NCI-H2171 treated with DMSO at 0.1 percent for 48 hours (cell line): ENCODE measurements at regions not wholly inside any gene's neighbourhood (a gene's known extent, or its start where the extent isn't known, plus 50 kb on each side); places are given as distances from the start of the nearest gene placed in this dataset.

ENCODE experiments used
- DNase-seq: peaks from one replicate; lab custom pipeline; 2025; lab: John Stamatoyannopoulos, UW

DNA sequence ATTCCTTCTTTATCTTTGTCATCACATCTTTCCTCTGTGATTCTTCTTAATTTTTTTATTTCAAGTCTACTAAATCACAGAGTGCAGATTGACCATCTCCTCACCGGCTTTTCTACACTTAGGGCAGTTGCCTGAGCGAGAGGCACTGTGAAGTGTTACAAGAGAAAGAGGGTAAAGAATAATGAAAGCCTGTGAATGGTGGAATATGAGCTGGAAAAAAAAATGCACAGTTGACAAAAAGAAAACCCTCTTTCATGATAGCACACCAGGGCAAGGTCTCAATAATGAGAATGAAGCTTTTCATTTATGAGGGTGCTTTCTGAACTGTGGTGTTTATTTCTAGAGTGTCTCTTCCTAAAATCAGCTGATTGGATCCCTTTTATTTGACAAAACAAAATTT is 106.2 kb upstream of the PDE3A start:
- DNase-seq = no peak

DNA sequence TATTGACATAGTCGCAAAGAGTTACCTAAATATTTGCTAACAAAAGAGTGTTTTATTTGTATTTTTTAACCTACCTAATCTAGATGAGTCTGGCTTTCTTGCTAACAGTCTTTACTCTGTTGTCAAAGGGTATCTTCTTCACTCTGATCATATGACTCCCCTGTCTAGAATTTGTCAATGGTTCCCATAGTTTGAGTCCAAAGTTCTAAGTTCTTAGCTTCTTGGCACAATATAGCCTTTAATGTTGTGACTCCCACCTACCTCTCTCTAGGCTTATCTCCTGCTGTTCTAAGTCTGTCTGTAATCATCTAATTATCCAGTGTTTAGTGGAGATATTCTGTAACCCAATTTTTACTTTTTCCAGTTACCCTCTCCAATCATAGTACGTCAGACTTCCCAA is 104.3 kb upstream of the PDE3A start:
- no peak for DNase-seq

DNA sequence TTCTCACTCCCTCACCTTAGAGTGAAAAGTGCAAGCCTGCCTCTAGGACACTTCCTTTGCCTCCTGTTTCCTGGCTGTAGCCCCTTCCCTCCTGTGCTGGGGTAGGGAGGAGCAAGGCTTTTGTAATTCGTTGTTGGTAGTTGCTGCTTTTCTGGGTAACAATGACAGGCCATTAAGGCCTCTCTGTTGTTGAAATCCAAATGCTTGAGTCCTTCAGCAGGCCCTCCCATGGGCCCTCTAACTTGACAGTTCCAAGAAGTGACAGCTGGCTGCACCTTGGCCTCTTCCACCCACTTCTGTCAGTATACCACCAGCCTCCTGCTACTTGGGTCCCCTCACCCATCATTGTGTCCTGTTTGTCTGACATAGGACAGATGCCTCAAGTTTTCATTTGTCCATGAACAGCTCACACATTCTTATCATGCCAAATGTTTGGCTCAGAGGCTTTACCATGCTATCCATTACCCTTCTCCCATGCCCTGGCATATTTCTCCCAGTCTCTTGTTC is 103.7 kb upstream of the PDE3A start:
- no peak for DNase-seq

DNA sequence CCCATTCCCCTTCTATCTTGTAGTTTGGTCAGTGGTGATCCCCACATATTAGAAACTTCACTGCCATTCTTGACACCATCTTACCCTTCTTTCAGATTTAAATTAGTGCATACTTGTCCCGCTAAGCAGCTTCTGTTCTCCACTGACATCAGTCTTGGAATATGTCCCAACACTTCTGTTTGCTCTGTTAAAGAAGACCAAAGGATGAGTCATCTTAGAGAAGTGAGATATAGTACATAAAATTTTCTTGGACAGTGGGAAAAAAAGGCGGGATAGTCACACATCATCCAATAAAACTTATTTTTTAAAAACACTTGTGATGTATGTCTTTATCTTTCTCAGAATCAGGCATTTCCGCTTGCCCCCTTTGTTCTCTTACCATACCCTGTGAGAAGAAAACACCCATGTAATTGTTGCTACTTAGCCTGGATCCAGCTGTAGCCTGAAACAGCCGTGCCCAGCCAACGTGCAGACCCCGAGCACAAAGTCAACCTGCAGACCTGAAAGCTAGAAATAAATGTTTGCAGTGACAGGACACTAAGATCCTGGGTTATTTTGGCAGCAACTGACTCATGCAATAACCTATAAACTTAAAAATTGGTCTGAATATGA is 100.1 kb upstream of the PDE3A start:
- DNase-seq = no peak

DNA sequence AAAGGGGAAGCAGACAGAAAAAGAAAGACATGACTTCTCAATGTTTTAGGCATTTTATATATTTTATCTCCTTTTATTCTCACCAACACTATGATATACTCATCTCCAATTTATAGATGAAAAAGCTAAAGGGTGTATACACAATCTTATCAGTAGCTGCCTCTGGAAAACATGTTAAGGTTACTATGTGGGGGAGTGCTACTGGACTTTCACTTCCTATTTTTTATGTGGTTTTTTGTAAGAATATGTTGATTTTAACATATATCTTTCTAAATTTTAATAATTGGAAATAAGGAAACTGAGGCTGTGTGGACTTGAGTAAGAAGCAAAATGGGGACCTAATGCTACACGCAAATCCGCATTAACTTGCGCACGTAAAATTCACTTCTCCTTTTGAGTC is 99.6 kb upstream of the PDE3A start:
- DNase-seq = no peak

DNA sequence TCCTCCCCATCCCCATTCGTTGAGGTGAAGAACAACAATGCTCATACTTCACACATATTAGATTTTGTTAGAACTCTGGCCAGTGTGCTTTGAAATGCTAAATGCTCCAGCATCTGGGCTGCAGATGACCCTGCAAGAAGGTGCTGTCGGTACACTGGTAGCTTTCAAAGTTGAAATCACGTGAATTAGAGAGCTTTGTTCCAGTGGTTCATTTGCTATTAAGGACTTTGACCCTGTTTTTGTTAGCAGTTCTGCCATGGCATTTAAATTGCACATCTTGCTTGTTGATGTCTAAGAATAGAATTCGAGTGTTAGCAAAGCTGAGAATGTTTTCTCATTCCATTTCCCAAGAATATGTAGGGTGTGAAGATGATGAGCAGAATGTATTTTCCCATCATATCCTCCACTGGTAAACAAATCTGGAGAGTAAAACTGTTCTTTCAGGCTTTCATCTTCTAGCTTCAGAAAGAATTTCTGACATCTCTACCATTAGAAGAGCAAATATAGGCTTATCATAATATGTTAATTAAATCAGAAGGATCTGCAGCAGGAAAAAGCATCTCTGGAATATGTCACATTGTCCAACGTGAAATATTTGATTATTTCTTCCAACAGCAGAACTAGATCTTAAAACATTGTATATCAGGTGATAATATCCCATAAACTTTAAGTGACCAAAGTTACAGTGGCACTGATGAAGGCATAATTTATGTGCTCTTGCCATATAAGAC is 98.8 kb upstream of the PDE3A start:
- no peak for DNase-seq

DNA sequence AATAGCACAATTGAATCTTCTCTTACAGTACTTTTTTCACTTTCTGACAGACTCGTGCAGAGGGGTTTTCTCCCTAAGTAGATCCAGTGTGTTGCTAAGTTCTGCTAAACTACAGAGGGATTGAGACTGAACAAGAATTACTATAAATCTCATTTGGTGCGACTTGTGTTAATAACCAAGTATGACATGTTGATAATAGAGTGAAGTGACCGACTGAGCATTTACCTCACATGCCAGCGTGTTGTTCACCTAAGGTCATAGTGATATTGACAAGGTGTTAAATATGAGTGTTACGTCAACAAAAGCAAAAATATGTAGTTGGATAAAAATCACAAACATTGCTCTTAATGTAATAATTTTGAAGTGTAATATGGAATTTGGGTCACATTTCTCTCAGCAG is 97.8 kb upstream of the PDE3A start:
- DNase-seq = no peak

DNA sequence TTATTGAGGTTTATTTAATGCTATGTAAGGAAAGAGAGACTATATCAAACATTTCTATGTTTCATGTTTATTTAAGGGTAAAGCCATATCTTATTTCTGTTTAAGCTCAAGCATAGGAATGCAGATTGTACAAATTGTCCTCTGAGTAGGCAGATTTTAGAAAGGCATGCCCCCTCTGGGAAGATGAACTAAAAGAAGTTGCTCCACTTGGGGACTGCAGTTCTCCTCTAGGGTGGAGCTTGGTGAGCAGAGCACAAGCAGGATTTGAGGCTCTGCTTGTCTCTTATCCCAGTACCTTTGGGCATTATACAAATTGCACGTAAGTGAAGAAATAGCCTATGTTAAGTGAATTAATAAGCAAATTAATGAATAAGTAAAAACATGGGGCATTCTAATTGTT is 96.2 kb upstream of the PDE3A start:
- DNase-seq = no peak

DNA sequence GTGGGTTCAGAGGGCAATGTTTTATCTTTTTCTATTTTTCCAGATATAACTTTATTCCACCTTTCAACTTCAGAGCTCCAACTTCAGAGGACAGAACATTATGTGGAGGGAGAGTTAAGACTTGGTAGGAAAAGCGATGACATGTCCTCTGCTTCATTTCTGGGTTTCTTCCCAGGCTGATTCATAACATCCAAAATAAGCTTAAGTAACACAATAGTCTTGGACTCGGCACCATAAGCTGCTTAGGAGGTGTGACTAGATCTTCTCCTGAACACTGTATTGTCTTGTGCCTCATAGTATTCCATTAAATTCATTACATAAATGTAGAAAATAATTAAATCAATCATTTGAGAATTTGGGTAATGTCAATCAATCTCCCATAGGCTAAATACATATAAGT is 95.5 kb upstream of the PDE3A start:
- DNase-seq = no peak

DNA sequence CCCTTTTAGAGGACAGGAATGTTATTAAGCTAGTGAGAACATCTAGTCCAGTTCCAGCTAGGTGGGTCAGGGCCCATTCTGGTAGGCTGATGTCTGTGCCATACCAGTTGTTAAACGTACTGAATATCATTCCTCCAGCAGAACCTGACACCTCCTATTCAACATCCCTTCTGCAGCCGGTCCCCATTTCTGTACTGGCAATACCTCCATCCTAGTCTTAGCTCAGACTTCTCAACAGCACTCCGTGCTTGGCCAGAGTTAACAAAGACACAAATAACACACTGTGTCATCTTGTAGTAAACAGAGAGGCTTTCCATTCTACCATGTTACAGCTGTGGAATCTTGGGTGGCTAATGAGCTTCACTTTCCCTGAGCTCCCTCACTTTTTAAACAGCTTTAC is 94.3 kb upstream of the PDE3A start:
- no peak for DNase-seq

DNA sequence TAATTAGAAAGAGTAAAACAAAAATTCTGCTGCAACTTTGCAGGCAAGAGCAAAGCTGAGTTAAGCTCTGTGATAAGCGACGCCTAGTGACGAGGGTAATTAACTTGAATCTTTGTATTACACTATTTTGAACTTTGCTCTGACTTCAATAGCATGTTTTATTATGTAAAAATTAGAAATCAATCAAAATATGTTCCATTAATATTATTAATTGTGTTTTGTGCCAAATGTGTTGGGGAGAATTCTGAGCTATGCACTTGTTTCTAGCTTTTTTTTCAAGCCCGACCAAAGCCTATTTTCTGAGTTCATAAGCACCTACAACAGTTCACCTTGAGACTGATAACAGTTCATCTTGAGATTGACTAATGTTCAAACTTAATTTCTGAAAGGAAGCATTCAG is 90.1 kb upstream of the PDE3A start:
- DNase-seq = no peak

DNA sequence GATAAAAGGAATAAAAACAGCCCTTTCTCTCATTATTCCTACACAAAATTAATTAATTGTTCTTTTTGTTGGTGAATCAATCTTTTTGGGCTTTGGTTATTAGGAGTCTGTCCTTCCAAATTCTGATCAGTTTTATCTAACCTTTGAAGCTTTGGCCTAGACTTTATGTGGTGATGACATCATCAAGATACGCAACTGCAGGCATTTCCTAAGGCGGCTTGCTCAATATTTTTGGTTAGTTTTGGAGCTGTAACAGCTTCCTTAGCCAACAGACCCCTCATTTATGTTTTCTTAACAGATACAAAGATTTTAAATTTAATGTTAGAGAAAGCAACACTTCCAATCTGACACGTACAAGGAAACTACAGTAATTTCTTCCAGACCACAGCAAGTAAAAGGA is 87.8 kb upstream of the PDE3A start:
- no peak for DNase-seq

DNA sequence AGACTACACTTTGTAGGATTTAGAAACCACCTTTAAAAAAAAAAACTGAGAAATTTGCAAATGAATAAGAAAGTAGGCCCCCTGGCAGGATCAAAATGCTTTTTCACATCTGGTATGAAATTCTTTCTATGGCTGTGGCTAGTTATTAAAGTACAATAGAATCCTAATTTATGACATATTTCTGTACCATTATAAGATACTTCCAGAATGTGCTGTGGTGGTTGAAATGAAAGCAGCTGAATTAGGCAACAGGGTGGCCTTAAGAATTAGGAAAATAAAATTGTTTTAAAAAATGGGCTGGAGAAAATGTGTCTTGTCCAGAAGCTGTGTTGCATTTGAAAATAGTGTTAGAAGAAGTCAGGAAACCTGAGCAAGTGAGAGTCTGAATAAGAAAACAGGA is 85.9 kb upstream of the PDE3A start:
- no peak for DNase-seq

DNA sequence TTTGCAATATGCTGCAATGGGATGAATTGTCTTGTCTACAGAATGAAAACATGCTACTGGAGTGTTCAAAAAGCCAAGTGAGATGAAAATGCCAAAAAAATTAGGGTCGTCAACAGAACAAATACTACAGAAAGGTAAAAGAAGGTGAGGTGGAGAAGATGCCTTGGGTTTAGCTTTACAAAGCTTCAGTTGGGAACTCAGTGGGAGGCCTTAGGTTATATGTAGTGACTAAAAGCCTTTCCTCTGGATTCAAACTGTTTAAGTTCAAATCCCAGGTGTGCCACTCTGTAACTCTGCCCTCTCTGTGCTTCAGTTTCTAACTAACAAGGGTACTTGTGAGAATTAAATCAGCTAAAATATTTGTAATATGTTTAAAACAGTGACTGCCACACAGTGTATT is 84.9 kb upstream of the PDE3A start:
- no peak for DNase-seq

DNA sequence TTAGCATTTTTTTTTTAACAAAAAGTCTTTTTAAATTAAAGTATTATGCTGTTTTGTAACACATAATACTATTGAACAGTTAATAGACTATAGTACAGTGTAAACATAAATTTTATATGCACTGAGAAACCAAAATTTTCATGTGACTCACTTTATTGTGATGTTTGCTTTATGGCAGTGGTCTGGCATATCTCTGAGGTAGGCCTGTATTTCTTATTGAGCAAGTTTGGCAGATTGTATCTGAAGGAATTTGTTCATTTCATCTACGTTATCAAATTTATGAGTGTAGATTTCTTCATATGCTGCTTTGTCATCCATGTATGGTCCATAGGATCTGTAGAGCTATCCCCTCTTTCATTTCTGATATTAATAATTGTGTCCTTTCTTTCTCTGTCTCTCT is 78.8 kb upstream of the PDE3A start:
- no peak for DNase-seq

DNA sequence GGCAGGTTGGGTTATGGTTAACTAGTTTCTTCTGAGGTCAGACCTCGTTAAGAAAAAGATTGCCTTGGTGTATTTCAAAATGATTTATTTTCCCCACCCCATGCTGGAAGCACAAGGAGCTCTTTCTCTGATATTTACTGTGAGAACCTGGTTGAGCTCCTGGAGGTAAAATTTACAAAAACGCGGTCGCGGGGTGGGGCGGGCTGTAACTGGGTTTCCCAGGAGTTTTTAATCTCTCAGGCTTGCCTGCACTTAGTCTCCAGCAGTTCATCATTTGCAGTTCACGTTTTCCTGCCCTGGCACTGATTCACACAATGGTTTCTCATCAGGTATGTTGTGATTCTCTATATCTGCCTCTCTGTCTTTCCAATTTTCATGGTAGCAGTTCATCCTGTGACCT is 67.9 kb upstream of the PDE3A start:
- no peak for DNase-seq

DNA sequence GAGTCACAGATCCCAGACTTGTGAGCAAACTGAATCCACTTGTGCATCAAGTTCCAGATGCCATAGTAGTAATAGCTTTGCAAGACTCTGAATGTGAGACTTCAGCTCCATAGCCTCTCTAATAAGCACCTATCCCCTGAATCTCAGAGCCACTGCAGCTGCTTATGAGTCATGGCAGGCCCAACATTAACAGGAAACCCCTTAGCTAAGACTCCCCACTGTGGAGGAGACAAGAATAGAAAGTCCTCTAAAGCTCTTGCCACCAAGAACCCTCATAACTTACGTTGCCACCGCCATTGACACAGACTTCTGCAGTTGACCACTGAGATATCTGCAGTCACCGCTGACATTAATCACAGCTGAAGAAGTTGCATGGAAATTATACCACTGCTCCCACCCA is 62.9 kb upstream of the PDE3A start:
- no peak for DNase-seq

DNA sequence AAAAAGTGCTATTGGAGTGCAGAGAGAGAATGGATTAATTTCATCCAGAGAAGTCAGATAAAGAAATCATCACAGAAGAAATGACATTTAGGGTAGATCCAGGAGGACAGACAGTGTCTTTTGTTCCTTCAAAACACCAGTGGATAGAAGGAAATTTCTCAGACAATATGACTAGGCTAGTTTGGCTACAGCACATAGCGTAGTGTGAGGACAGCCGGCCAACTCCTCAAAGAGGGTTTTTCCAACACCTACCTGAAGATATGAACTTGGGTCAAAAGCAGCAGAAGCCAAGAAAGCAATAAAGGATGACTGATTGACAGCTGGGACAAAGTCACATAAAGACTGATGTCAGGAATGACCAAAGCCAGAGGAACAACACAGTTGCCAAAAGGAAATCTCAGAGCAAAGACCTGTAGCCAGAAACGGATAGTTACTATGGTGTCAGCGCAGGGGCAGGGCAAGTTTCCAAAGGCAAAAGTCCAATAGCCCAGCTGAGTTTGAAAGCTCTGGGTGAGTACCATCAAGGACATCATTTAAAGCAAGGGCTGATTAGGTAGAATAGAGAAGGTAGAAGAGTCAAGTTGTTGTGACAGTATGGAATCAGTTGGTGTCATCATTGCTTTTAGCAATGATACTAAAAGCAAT is 58.7 kb upstream of the PDE3A start:
- DNase-seq = no peak

DNA sequence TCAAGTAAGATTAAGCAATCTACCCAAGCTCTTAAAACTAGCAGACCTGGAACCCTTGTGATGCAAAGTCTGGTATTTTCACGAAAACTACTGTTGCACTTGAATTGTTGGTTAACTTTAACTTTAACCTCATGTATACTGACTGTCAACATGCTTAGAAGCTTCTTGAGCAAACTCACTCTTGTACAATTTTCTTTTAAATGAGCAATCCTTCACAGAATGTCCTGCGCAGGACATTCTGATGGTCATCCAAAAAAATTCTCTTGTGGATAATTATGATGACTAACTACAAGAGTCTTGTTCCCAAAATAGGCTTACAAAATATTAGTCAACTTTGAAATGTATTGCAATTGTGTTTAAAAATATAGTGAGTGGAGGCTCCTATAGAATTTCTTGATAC is 54.0 kb upstream of the PDE3A start:
- no peak for DNase-seq

DNA sequence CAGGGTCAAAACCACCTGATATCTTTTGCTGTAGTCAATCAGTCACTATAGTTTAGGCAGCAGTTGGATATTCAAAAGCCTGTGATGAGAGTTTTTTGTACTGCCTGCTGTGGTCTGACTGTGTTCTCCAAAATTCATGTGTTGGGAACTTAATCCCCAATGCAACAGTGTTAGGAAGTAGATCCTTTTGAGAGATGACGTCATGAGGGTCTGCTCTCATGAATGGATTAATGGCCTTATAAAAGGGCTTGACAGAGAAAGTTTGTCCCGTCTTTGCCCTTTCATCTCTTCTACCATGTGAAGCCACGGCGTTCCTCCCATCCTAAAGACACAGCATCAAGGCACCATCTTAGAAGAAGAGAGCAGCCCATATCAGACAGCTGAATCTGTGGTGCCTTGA is 50.8 kb upstream of the PDE3A start:
- DNase-seq = no peak
